ENCODE measurements at regions not wholly inside any gene's neighbourhood (a gene's known extent, or its start where the extent isn't known, plus 50 kb on each side); places are given as distances from the start of the nearest gene placed in this dataset.
A peak's percentile ranks its signal among the peaks of the same experiment; 100 is the strongest.

GRCh38 chr2:7961550-7961949 is 720.3 kb upstream of the ID2 start:
- no peak for DNase-seq

GRCh38 chr2:7962161-7962560 is 719.7 kb upstream of the ID2 start:
- no peak for DNase-seq

GRCh38 chr2:7963787-7964186 is 718.1 kb upstream of the ID2 start:
- no peak for DNase-seq

- no peak for DNase-seq
Measured at GRCh38 chr2:7966032-7966431, 715.8 kb upstream of the ID2 start.

GRCh38 chr2:7967707-7968405 is 714.0 kb upstream of the ID2 start:
- no peak for DNase-seq

- DNase-seq, result no peak
Measured at GRCh38 chr2:7969756-7970515, 711.9 kb upstream of the ID2 start.

GRCh38 chr2:7971248-7971647 is 710.6 kb upstream of the ID2 start:
- DNase-seq, result no peak

- DNase-seq, result no peak
Measured at GRCh38 chr2:7971841-7972240, 710.0 kb upstream of the ID2 start.

- DNase-seq, result no peak
Measured at GRCh38 chr2:7972670-7973069, 709.2 kb upstream of the ID2 start.

- no peak for DNase-seq
Measured at GRCh38 chr2:7973801-7974480, 707.9 kb upstream of the ID2 start.

- DNase-seq, result no peak
Measured at GRCh38 chr2:7974936-7975335, 706.9 kb upstream of the ID2 start.

GRCh38 chr2:7976206-7976605 is 705.6 kb upstream of the ID2 start:
- DNase-seq, result no peak

- no peak for DNase-seq
Measured at GRCh38 chr2:7977981-7978380, 703.9 kb upstream of the ID2 start.

- no peak for DNase-seq
Measured at GRCh38 chr2:7982054-7982453, 699.8 kb upstream of the ID2 start.

- no peak for DNase-seq
Measured at GRCh38 chr2:7983451-7983850, 698.4 kb upstream of the ID2 start.

GRCh38 chr2:7983912-7984311 is 697.9 kb upstream of the ID2 start:
- DNase-seq, result no peak

- DNase-seq, result peak; percentile 35
Measured at GRCh38 chr2:7984693-7985353, 697.0 kb upstream of the ID2 start.

- DNase-seq, result no peak
Measured at GRCh38 chr2:7986431-7986830, 695.4 kb upstream of the ID2 start.

GRCh38 chr2:7987992-7988391 is 693.9 kb upstream of the ID2 start:
- DNase-seq, result no peak

GRCh38 chr2:7988440-7988839 is 693.4 kb upstream of the ID2 start:
- DNase-seq, result no peak

GRCh38 chr2:7989823-7990222 is 692.0 kb upstream of the ID2 start:
- no peak for DNase-seq

GRCh38 chr2:7992612-7993602 is 688.9 kb upstream of the ID2 start:
- DNase-seq, result no peak
